HG03045 (cell line): ENCODE measurements at regions not wholly inside any gene's neighbourhood (a gene's known extent, or its start where the extent isn't known, plus 50 kb on each side); places are given as distances from the start of the nearest gene placed in this dataset.

ENCODE experiments used
- ATAC-seq: cut with Tn5 transposase; IDR thresholded peaks from one replicate; pipeline ENCODE4 v1.9.1; 2021; ENCODE audit warnings: mild to moderate bottlenecking, moderate library complexity; ENCODE audit not compliant: unreplicated experiment

GRCh38 chr11:27216270-27217149 is 146.5 kb downstream of the CCDC34 start:
- no peak for ATAC-seq

DNA sequence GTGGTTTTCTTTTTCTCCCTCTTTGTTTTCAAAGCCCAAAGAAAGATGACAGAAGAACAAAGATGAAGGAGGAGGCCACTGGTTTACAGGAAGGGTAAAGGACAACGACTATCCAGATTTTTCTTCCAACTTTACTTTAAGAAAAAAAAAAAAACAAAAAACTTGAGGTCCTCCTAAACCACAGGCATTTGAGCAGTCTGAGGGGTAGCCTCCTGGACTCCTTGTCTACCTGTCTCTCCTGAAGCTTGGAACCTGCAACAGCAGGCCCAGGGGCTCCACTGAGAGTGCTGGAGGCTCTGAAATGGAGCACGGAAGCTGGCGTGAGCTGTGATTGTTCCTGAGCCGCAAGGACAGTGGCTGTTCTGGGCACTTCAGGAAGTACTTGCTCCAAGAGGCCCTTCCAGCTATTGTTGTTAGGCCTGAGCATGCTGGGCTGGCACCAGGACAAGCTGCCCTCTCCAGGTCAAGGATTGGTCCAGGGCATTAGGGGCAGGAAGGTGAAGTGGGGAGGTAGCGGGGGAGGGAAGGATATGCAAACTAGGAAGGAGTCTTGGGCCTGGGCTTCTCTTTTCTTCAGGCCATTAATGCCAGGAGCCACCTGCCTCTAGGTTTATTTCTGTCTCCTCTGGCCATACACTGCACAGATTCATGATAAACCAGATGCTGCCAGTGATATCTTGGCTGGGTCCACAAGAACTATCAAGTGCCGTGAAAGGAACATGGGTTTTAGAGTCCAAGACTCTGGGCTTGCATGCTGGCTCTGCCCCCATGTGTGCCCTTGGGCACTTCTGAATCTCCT is 147.3 kb downstream of the CCDC34 start:
- ATAC-seq: no peak

- no peak for ATAC-seq
Observed at GRCh38 chr11:27214713-27215112, 148.3 kb downstream of the CCDC34 start.

- no peak for ATAC-seq
Observed at GRCh38 chr11:27213232-27213660, 149.8 kb downstream of the CCDC34 start.

DNA sequence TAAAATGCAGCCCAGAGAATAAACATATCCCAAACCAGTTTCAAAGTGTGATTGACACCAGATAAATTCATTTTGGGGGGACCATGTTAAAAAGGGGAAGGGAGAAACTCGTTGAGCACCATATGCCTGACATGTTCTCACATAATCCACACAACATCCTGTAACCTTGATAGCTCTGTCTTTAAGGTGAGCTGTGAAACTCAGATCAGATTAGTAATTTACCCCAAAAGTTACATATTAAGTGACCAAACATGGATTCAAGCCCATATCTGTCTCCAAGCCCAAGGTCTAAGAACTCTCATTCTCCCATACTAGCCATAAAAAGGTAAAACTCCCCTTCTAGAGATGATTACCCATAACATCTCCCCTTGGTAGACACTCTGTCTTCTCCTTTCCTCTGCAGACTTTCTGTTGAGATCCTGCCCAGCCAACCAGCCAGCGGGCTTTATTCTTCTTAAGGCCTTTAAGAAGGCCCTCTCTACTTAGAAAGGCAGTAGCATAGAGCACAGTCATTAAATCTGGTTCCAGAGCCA is 150.7 kb downstream of the CCDC34 start:
- no peak for ATAC-seq

DNA sequence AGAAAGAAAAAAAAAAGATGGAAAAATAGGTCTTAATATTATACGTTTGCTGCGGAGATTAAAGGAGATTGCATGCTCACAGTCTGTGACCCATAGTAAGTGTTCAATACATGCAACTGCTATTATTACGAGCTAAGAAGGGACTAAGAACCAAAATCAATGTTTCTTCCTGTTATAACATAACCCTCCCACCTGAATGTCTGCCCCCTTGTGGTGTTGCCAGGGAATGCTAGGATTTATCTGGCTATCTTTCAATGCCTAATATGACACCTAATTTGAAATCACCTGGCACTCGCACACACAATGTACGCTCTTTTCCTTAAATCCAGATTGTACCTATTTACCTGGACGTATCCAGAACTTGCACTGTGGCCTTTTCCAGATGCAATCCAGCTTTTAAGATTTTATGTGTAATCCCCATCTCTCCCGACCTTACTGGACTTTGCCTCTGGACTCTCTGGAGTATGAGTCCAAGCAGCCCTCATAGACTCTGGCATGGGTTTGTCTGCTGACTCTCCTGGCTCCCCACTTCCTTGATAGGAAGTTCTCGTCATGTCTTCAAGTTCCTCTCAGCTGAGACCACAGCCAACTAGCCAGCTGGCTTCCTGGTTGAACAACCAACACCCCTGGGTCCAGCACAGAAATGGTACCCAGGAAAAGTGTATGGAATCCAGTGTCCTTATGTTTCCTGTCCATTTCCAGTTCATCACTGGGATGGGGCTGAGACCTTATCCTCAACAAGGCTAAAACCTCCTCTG is 151.5 kb downstream of the CCDC34 start:
- no peak for ATAC-seq

GRCh38 chr11:27210531-27210930 is 152.5 kb downstream of the CCDC34 start:
- no peak for ATAC-seq

DNA sequence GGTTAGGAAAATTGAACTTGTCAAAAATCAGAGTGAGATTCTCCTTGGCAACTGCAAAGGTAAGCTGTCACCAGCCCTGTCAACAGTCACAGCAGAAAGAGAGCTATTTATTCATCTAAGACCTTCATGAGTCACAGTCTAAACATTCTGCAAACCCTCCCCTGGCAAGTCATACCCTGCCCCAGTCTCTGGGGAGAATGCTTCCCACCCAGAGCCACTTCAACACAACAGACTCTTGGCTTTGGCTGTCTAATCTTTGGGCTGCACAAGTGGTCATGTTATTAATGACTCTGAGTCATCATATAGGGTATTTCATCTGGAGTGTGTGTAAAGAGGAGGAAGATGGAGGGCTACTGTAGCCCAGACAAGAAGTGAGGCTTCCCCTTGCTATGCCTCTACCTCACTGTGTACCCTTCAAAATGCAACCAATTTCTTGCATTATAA is 153.4 kb downstream of the CCDC34 start:
- no peak for ATAC-seq

GRCh38 chr11:27208846-27209245 is 154.2 kb downstream of the CCDC34 start:
- ATAC-seq: no peak

DNA sequence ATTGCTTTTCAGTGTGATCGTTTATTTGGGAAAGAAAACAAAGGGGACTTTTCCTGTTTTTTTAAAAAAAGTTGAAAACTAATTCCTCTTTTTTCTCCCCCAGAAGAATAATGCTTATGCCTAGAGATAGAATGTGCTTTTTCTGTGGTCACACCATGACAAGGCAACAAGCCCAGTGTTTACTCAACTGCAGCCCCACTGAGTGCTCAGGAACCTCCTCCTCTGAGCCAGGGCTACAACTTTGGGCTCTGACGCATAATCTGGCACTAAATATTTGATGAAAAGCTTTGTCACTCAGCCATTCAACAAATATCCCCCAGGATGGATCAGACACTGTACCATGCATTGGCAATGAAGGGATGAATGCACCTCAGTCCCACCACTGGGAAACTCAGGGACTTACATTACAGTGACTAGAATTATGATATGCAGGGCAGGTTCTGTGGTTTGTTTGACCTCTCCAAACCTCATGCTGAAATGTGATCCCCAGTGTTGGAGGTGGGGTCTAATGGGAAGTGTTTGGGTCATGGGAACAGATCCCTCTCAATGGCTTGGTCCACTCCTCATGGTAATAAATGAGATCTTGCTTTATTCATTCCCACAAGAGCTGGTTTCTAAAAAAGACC is 155.9 kb downstream of the CCDC34 start:
- no peak for ATAC-seq

DNA sequence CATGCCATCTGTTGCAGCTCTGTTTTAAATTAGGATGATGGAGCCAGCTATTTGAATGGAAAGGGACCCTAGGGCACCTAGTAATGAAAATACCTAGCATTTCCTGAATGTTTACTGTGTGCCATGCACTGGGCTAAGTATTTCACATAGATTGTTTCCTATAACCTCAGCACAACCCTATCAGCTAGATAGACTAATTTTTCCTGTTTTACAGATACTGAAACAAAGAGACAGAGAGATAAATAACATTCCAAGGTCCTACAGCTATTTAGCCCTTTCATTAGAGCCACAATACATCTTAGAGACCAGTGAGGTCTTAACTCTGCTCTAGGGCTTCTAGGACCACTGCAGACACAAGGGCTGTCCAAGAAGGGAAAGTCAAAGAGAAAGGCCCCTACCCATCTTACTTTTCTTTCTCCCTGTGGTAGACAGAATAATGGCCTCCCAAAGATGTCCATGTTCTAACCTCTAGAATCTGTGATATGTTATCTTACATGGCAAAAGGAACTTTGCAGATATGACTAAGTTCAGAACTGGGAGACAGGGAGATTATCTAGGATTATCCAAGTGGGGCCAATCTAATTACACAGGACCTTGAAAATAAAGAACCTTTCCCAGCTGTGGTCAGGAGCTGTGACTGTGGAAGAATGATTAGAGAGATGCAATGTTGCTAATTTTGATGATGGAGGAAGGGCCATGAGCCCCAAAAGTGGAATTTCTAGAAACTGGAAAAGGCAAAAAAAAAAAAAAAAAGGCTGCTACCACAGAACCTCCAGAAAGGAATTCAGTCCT is 157.0 kb downstream of the CCDC34 start:
- no peak for ATAC-seq

DNA sequence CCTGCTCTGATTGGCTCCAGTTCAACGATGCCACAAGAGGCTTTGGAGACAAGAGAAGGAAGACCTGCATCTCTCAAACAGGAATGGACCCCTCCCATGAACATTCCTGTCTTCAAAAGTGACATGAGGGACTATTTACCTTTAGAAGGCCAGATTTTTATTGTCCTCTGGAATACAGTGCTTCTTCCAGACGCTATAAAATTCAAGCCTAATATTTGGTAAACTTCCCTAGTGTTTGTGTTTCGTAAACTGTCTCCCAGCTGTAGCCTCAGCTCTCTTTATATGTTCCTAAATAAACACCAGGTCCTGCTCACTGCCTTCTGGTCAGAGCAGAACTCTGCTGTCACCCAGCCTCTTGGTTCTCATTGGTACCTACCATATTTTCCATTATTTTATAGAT is 157.8 kb downstream of the CCDC34 start:
- ATAC-seq: no peak

- ATAC-seq: no peak
Observed at GRCh38 chr11:27204529-27204928, 158.5 kb downstream of the CCDC34 start.

- no peak for ATAC-seq
Observed at GRCh38 chr11:27203077-27203647, 159.9 kb downstream of the CCDC34 start.

DNA sequence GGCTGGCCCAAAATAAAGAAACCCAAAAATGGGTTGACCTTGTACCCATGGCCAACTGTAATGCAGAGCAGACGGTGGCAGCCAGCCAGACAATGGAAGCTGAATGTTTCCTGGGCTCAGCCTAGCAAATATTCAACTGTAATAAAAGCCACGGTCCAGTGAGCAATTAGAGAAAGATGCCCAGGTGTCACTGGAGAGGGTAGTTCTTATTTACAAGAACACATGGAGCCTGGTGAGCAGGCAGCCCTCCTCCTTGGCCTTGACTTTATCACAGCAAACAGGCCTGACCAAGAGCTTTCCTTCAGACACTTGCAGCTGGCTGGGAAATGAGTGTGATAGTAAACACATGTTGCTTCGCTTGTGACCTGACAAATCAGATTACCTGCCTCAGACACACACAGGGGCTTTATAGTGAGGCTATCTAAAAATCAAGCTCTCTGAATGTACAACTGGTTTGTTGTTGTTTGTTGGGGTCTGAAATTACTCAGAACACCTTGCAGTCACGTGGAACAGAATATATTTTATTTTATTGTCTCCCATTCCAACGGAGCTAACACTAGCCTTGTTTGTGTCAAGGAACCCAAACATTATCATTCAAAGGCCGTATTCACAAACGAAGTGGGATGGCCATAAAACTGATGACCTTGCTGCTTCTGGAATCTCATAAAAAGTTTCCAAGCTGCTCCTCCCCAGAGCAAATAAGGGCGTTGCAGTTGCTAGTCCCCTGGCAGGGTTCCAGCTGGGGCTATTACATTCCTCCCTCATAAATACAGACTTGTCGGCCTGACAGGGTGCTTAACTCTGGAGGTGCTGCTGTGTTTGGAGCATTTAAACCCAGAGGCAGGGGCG is 161.1 kb downstream of the BBOX1 start:
- no peak for ATAC-seq

- no peak for ATAC-seq
Observed at GRCh38 chr11:27200779-27201453, 160.3 kb downstream of the BBOX1 start.

- ATAC-seq: no peak
Observed at GRCh38 chr11:27196203-27196897, 155.7 kb downstream of the BBOX1 start.
